CD14-positive monocyte (primary cell): ENCODE measurements at regions not wholly inside any gene's neighbourhood (a gene's known extent, or its start where the extent isn't known, plus 50 kb on each side); places are given as distances from the start of the nearest gene placed in this dataset.
"Not testable (repeated sequence)": the region's sequence is repeated elsewhere in the genome, so short reads cannot be mapped to it uniquely, and the experiment has no call there.

Experiments
- DNase-seq, 3 donors: peaks; one replicate each; pipeline ENCODE4 v3.0.0-alpha.2; 2011 to 2022
- H2AFZ ChIP-seq: 2 replicates; pipeline ENCODE4 v1.6.0; 2012; ENCODE audit warnings: mild to moderate bottlenecking, low read depth, low read length, inconsistent platforms; ENCODE audit not compliant: insufficient read depth, poor library complexity, severe bottlenecking
- H3K27ac ChIP-seq, 2 donors: 1 replicate in 1 of 2; 2 replicates in 1 of 2; pipeline ENCODE4 v1.5.1; 2012 to 2013; ENCODE audit warnings: low read length in 2 of 2, control low read depth in 1 of 2, inconsistent platforms in 1 of 2, low read depth in 1 of 2, mild to moderate bottlenecking in 1 of 2
- H3K27me3 ChIP-seq, 2 donors: one replicate each; pipeline versions ENCODE4 v1.6.0 to v1.6.1; 2011 to 2013; ENCODE audit warnings: low read length in 2 of 2; ENCODE audit not compliant: control insufficient read depth in 2 of 2, insufficient read depth in 2 of 2
- H3K36me3 ChIP-seq, 2 donors: replicated peaks in 1 of 2; 1 replicate in 1 of 2; 2 replicates in 1 of 2; pipeline versions ENCODE4 v1.5.1 to v1.6.1; 2012 to 2013; ENCODE audit warnings: low read length in 2 of 2, control low read depth in 1 of 2, inconsistent platforms in 1 of 2, mild to moderate bottlenecking in 1 of 2; ENCODE audit not compliant: insufficient read depth in 2 of 2, control insufficient read depth in 1 of 2
- H3K4me1 ChIP-seq, 2 donors: 1 replicate in 1 of 2; 2 replicates in 1 of 2; pipeline versions ENCODE4 v1.5.1 to v1.6.1; 2012 to 2013; ENCODE audit warnings: low read length in 2 of 2, control low read depth in 1 of 2, inconsistent platforms in 1 of 2, mild to moderate bottlenecking in 1 of 2, moderate library complexity in 1 of 2; ENCODE audit not compliant: insufficient read depth in 2 of 2, control insufficient read depth in 1 of 2
- H3K4me2 ChIP-seq: replicated peaks from 2 replicates; pipeline ENCODE3; 2012; ENCODE audit warnings: low read length, moderate library complexity, mild to moderate bottlenecking; ENCODE audit not compliant: poor library complexity, severe bottlenecking; ENCODE audit errors: extremely low read depth
- H3K4me3 ChIP-seq, 3 experiments: fragments of 200-600 bp in 1 of 3; sonication (generic) in 1 of 3; replicated peaks in 1 of 3; 1 replicate in 2 of 3; 2 replicates in 1 of 3; pipeline ENCODE4 v1.5.1; 2011 to 2013; ENCODE audit warnings: low read length in 3 of 3, mild to moderate bottlenecking in 3 of 3, control low read depth in 2 of 3, low read depth in 2 of 3, inconsistent platforms in 1 of 3, moderate library complexity in 1 of 3
- H3K79me2 ChIP-seq: 2 replicates; pipeline ENCODE4 v1.6.0; 2012; ENCODE audit warnings: mild to moderate bottlenecking, control low read depth, inconsistent platforms, low read length, moderate library complexity; ENCODE audit not compliant: insufficient read depth
- H3K9ac ChIP-seq: 2 replicates; pipeline ENCODE4 v1.6.0; 2017; ENCODE audit warnings: low read length, mild to moderate bottlenecking; ENCODE audit not compliant: insufficient read depth, poor library complexity, severe bottlenecking
- H3K9me3 ChIP-seq, 2 donors: replicated peaks in 1 of 2; 1 replicate in 1 of 2; 2 replicates in 1 of 2; pipeline versions ENCODE4 v1.5.1 to v1.6.1; 2012 to 2013; ENCODE audit warnings: low read length in 2 of 2, control low read depth in 1 of 2; ENCODE audit not compliant: control insufficient read depth in 1 of 2, insufficient read depth in 1 of 2
- H4K20me1 ChIP-seq: 2 replicates; pipeline ENCODE4 v1.6.0; 2012; ENCODE audit warnings: mild to moderate bottlenecking, low read length, control low read depth, moderate library complexity; ENCODE audit not compliant: insufficient read depth
- H3K27ac Mint-ChIP-seq, 7 donors: one replicate each; pipeline ENCODE4 v1.8.0; 2020; ENCODE audit warnings: mild to moderate bottlenecking in 7 of 7, mixed read lengths in 7 of 7, moderate library complexity in 6 of 7, inconsistent platforms in 2 of 7
- H3K27me3 Mint-ChIP-seq, 3 donors: one replicate each; pipeline ENCODE4 v1.8.0; 2021 to 2022; ENCODE audit warnings: low read depth in 3 of 3, mild to moderate bottlenecking in 3 of 3, mixed read lengths in 3 of 3, moderate library complexity in 3 of 3, inconsistent platforms in 1 of 3
- H3K36me3 Mint-ChIP-seq, 2 donors: one replicate each; pipeline ENCODE4 v1.8.0; 2020; ENCODE audit warnings: mixed read lengths in 2 of 2, inconsistent platforms in 1 of 2, mild to moderate bottlenecking in 1 of 2
- H3K4me1 Mint-ChIP-seq: one replicate; pipeline ENCODE4 v1.8.0; 2020; ENCODE audit warnings: mild to moderate bottlenecking, mixed read lengths
- H3K4me3 Mint-ChIP-seq, 2 donors: one replicate each; pipeline ENCODE4 v1.8.0; 2020; ENCODE audit warnings: mild to moderate bottlenecking in 2 of 2, mixed read lengths in 2 of 2, moderate library complexity in 1 of 2
- H3K9me3 Mint-ChIP-seq, 7 donors: one replicate each; pipeline ENCODE4 v1.8.0; 2020 to 2022; ENCODE audit warnings: mixed read lengths in 7 of 7, mild to moderate bottlenecking in 6 of 7, moderate library complexity in 6 of 7, inconsistent platforms in 2 of 7
- WGBS: methylation state at CpG from one replicate; pipeline ENCODE4 v1.1.5; 2013; ENCODE audit warnings: missing lambda C conversion rate; ENCODE audit not compliant: insufficient coverage; 5-methylcytosine and 5-hydroxymethylcytosine counted together
- intact Hi-C, 2 donors: fragments of 100-400 bp; cut with micrococcal nuclease; formaldehyde crosslinking; loops; one replicate each; pipeline versions ENCODE4 v1.15.0 to v1.15.1; 2023
- TF ChIP-seq, protein P1 (sequence below): fragments of 200-600 bp; IDR thresholded peaks from one replicate; pipeline ENCODE4 v1.8.0; 2022; ENCODE audit warnings: antibody characterized with exemption, mild to moderate bottlenecking

DNA sequence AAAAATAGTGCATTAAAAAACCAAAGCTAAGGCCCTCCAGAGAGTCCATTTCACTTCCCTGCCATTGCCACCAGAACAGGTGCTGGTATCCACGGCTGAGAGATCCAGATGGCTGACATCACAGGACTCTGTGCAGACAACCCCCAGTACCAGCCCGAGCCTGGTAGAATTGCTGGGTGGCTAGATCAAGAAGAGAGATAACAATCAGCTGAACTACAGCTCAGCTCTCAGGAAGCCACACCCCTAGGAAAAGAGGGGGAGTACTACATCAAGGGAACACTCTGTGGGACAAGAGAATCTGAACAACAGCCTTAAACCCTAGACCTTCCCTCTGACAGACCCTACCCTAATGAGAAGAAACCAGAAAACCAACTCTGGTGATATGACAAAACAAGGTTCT is 73.8 kb upstream of the SLIT3 start:
- H3K27me3 ChIP-seq: no peaks in the 10 kb centered on the region
- no peaks in the 10 kb centered on the region for H3K36me3 Mint-ChIP-seq
- no peaks in the 10 kb centered on the region for H3K79me2 ChIP-seq
- no peak overlapping the region for H2AFZ ChIP-seq
- H3K9me3 ChIP-seq: no peaks in the 10 kb centered on the region
- no CpG with 5 or more reads among the region's 2 CpGs for WGBS
- H3K27me3 Mint-ChIP-seq: peaks cover 0 to 6% (median 3%) of the 10 kb centered on the region in 3 donors
- H3K4me2 ChIP-seq: no peak overlapping the region
- TF ChIP-seq, protein P1, sequence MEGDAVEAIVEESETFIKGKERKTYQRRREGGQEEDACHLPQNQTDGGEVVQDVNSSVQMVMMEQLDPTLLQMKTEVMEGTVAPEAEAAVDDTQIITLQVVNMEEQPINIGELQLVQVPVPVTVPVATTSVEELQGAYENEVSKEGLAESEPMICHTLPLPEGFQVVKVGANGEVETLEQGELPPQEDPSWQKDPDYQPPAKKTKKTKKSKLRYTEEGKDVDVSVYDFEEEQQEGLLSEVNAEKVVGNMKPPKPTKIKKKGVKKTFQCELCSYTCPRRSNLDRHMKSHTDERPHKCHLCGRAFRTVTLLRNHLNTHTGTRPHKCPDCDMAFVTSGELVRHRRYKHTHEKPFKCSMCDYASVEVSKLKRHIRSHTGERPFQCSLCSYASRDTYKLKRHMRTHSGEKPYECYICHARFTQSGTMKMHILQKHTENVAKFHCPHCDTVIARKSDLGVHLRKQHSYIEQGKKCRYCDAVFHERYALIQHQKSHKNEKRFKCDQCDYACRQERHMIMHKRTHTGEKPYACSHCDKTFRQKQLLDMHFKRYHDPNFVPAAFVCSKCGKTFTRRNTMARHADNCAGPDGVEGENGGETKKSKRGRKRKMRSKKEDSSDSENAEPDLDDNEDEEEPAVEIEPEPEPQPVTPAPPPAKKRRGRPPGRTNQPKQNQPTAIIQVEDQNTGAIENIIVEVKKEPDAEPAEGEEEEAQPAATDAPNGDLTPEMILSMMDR: no peak
- H3K9ac ChIP-seq: no peak overlapping the region
- no peak overlapping the region for H3K27ac ChIP-seq
- no peaks in the 10 kb centered on the region for H3K4me1 Mint-ChIP-seq
- no peak overlapping the region for H3K4me3 Mint-ChIP-seq
- peaks cover 0 to 22% (median 3%) of the 10 kb centered on the region in 7 donors for H3K9me3 Mint-ChIP-seq
- peak overlapping the region in 1 of 7 donors; percentile 37 for H3K27ac Mint-ChIP-seq
- no peaks in the 10 kb centered on the region for H4K20me1 ChIP-seq
- DNase-seq: no peak
- intact Hi-C loops: no loop called here
- H3K4me3 ChIP-seq: no peak overlapping the region
- no peaks in the 10 kb centered on the region for H3K36me3 ChIP-seq
- no peaks in the 10 kb centered on the region for H3K4me1 ChIP-seq

DNA sequence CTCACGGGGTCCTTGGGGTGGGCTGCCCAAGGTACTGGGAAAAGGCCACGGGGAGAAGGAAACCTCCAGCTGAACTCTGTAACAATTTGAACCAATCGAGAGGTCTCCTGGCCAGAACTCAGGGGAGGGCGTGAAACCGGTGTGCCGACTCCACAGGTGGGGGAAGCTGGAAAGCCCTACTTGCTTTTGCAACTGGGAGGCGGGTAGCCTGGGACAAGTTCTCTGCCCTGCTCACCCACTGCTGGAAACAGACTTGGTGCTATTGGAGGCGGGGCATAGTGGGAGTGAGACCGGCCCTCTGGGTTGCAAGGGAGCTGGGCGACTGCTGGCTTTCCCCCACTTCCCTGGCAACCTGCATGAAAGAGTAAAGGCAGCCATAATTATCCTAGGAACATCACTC is 73.2 kb upstream of the SLIT3 start:
- Mint-ChIP-seq H3K27me3 (peaks cover 0 to 6% (median 3%) of the 10 kb centered on the region in 3 donors), H3K27ac (no peak overlapping the region), H3K36me3 (no peaks in the 10 kb centered on the region), H3K9me3 (peaks cover 0 to 20% (median 3%) of the 10 kb centered on the region in 7 donors), H3K4me3 (no peak overlapping the region), H3K4me1 (no peaks in the 10 kb centered on the region)
- WGBS: 92% methylated on average over 9 of the region's 10 CpGs
- Histone ChIP-seq H3K79me2 (no peaks in the 10 kb centered on the region), H3K9me3 (no peaks in the 10 kb centered on the region), H3K4me1 (no peaks in the 10 kb centered on the region), H3K4me2 (no peak overlapping the region), H3K9ac (no peak overlapping the region), H3K4me3 (no peak overlapping the region), H2AFZ (no peak overlapping the region), H3K27me3 (no peaks in the 10 kb centered on the region), H4K20me1 (no peaks in the 10 kb centered on the region), H3K27ac (no peak overlapping the region), H3K36me3 (no peaks in the 10 kb centered on the region)
- TF ChIP-seq, protein P1: no peak
- no peak for DNase-seq
- intact Hi-C loops: no loop called here

DNA sequence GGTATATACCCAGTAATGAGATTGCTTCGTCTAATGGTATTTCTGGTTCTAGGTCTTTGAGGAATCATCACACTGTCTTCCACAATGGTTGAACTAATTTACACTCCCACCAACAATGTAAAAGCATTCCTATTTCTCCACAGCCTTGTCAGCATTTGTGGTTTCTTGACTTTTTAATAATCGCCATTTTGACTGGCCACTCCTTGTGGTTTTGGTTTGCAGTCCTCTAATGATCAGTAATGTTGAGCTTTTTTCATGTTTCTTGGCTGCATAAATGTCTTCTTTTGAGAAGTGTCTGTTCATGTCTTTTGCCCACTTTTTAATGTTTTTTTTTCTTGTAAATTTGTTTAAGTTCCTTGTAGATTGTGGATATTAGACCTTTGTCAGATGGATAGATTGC is 70.9 kb upstream of the SLIT3 start:
- no CpG with 5 or more reads among the region's 2 CpGs for WGBS
- H3K4me1 Mint-ChIP-seq, H3K4me3 Mint-ChIP-seq, H3K4me3 ChIP-seq, H3K36me3 Mint-ChIP-seq, DNase-seq, H3K9ac ChIP-seq, H3K4me1 ChIP-seq, H3K27me3 Mint-ChIP-seq, H3K27ac Mint-ChIP-seq, H4K20me1 ChIP-seq, H3K27me3 ChIP-seq, H3K27ac ChIP-seq, H2AFZ ChIP-seq, intact Hi-C loops, H3K36me3 ChIP-seq, H3K79me2 ChIP-seq, H3K4me2 ChIP-seq, H3K9me3 ChIP-seq: not testable (repeated sequence)
- H3K9me3 Mint-ChIP-seq: peaks cover 0 to 16% (median 3%) of the 10 kb centered on the region in 7 donors
